H9 (cell line): ENCODE measurements at regions not wholly inside any gene's neighbourhood (a gene's known extent, or its start where the extent isn't known, plus 50 kb on each side); places are given as distances from the start of the nearest gene placed in this dataset.

Experiments used
- DNase-seq: peaks from one replicate; pipeline ENCODE4 v3.0.0-alpha.2; 2017
- H2AFZ ChIP-seq: one replicate; pipeline ENCODE4 v1.6.1; 2013; ENCODE audit warnings: mild to moderate bottlenecking, low read length, control low read depth, moderate library complexity
- H2AK5ac ChIP-seq: 2 replicates; pipeline ENCODE4 v1.6.1; 2013; ENCODE audit warnings: low read length, control low read depth, mixed read lengths; ENCODE audit not compliant: insufficient read length
- H2BK120ac ChIP-seq: one replicate; pipeline ENCODE4 v1.6.1; 2013; ENCODE audit warnings: low read depth, mild to moderate bottlenecking, low read length, control low read depth, inconsistent platforms; ENCODE audit not compliant: poor library complexity, severe bottlenecking
- H2BK12ac ChIP-seq: 2 replicates; pipeline ENCODE4 v1.6.1; 2013; ENCODE audit warnings: low read length, control low read depth, mixed read lengths, low read depth; ENCODE audit not compliant: insufficient read length
- H2BK15ac ChIP-seq: 2 replicates; pipeline ENCODE4 v1.6.1; 2013; ENCODE audit warnings: low read depth, low read length, control low read depth
- H2BK20ac ChIP-seq: one replicate; pipeline ENCODE4 v1.6.1; 2013; ENCODE audit warnings: low read depth, mild to moderate bottlenecking, low read length, control low read depth, inconsistent platforms; ENCODE audit not compliant: poor library complexity, severe bottlenecking
- H2BK5ac ChIP-seq: 2 replicates; pipeline ENCODE4 v1.6.1; 2013; ENCODE audit warnings: low read length, control low read depth, mixed read lengths; ENCODE audit not compliant: insufficient read length
- H3K14ac ChIP-seq: 2 replicates; pipeline ENCODE4 v1.6.1; 2013; ENCODE audit warnings: low read length, control low read depth; ENCODE audit not compliant: insufficient read depth
- H3K18ac ChIP-seq: 2 replicates; pipeline ENCODE4 v1.6.1; 2013; ENCODE audit warnings: low read depth, mild to moderate bottlenecking, mixed read lengths, low read length, control low read depth; ENCODE audit not compliant: insufficient read length
- H3K23ac ChIP-seq: 2 replicates; pipeline ENCODE4 v1.6.1; 2013; ENCODE audit warnings: low read length, control low read depth, mixed read lengths, low read depth; ENCODE audit not compliant: insufficient read length
- H3K23me2 ChIP-seq: 2 replicates; pipeline ENCODE4 v1.6.1; 2013; ENCODE audit warnings: low read depth, mild to moderate bottlenecking, mixed read lengths, low read length, control low read depth; ENCODE audit not compliant: insufficient read length, poor library complexity, severe bottlenecking
- H3K27ac ChIP-seq: 2 replicates; pipeline ENCODE4 v1.5.1; 2013; ENCODE audit warnings: low read length, control low read depth, mixed read lengths, low read depth; ENCODE audit not compliant: insufficient read length
- H3K27me3 ChIP-seq: 2 replicates; pipeline ENCODE4 v1.6.1; 2013; ENCODE audit warnings: low read length, control low read depth, inconsistent platforms; ENCODE audit not compliant: insufficient read depth
- H3K4ac ChIP-seq: 2 replicates; pipeline ENCODE4 v1.6.1; 2013; ENCODE audit warnings: low read depth, mild to moderate bottlenecking, control low read depth, inconsistent platforms, low read length, moderate library complexity
- H3K4me1 ChIP-seq: 2 replicates; pipeline ENCODE4 v1.6.1; 2013; ENCODE audit warnings: low read length, control low read depth, inconsistent platforms; ENCODE audit not compliant: insufficient read depth
- H3K4me2 ChIP-seq: 2 replicates; pipeline ENCODE4 v1.6.1; 2013; ENCODE audit warnings: low read length, control low read depth, mixed read lengths; ENCODE audit not compliant: insufficient read length, insufficient read depth
- H3K56ac ChIP-seq: 2 replicates; pipeline ENCODE4 v1.6.1; 2013; ENCODE audit warnings: low read depth, mild to moderate bottlenecking, mixed read lengths, low read length, control low read depth; ENCODE audit not compliant: insufficient read length
- H3K79me1 ChIP-seq: 2 replicates; pipeline ENCODE4 v1.6.1; 2013; ENCODE audit warnings: low read depth, mild to moderate bottlenecking, moderate library complexity, low read length, control low read depth, inconsistent platforms; ENCODE audit not compliant: insufficient read depth, poor library complexity, severe bottlenecking
- H3K79me2 ChIP-seq: 2 replicates; pipeline ENCODE4 v1.6.1; 2013; ENCODE audit warnings: low read length, control low read depth, inconsistent platforms; ENCODE audit not compliant: insufficient read depth
- H3K9ac ChIP-seq: 2 replicates; pipeline ENCODE4 v1.6.1; 2013; ENCODE audit warnings: low read length, control low read depth, mixed read lengths; ENCODE audit not compliant: insufficient read length; ENCODE audit errors: extremely low read depth
- H3K9me3 ChIP-seq: one replicate; pipeline ENCODE4 v1.6.1; 2013; ENCODE audit warnings: low read depth, low read length, inconsistent platforms; ENCODE audit not compliant: control insufficient read depth
- H3T11ph ChIP-seq: one replicate; pipeline ENCODE4 v1.6.1; 2013; ENCODE audit warnings: mild to moderate bottlenecking, low read length, control low read depth, inconsistent platforms
- H4K20me1 ChIP-seq: one replicate; pipeline ENCODE4 v1.6.1; 2013; ENCODE audit not compliant: control insufficient read depth, insufficient read length, insufficient read depth
- H4K5ac ChIP-seq: 2 replicates; pipeline ENCODE4 v1.6.1; 2013; ENCODE audit warnings: low read depth, mild to moderate bottlenecking, mixed read lengths, low read length, control low read depth; ENCODE audit not compliant: insufficient read length
- H4K8ac ChIP-seq: replicated peaks from 2 replicates; pipeline ENCODE4 v1.6.1; 2013; ENCODE audit warnings: low read length, control low read depth, mixed read lengths, low read depth; ENCODE audit not compliant: insufficient read length
- H4K91ac ChIP-seq: 2 replicates; pipeline ENCODE4 v1.6.1; 2013; ENCODE audit warnings: low read depth, mild to moderate bottlenecking, moderate library complexity, mixed read lengths, low read length, control low read depth; ENCODE audit not compliant: insufficient read length
- H3K27ac Mint-ChIP-seq, 3 experiments: 2 replicates in 2 of 3; 3 replicates in 1 of 3; pipeline ENCODE4 v1.8.0; 2020 to 2021; ENCODE audit warnings: mixed read lengths in 3 of 3, mild to moderate bottlenecking in 1 of 3, moderate library complexity in 1 of 3
- H3K27me3 Mint-ChIP-seq: 2 replicates; pipeline ENCODE4 v1.8.0; 2021; ENCODE audit warnings: low read depth, mild to moderate bottlenecking, moderate library complexity, mixed read lengths
- H3K36me3 Mint-ChIP-seq, 3 experiments: 2 replicates in 2 of 3; 3 replicates in 1 of 3; pipeline ENCODE4 v1.8.0; 2020 to 2021; ENCODE audit warnings: low read depth in 3 of 3, mixed read lengths in 3 of 3; ENCODE audit not compliant: insufficient read depth in 1 of 3
- H3K4me1 Mint-ChIP-seq, 2 experiments: 2 replicates each; pipeline ENCODE4 v1.8.0; 2020; ENCODE audit warnings: mixed read lengths in 2 of 2
- H3K4me3 Mint-ChIP-seq, 2 experiments: 2 replicates in 1 of 2; 3 replicates in 1 of 2; pipeline ENCODE4 v1.8.0; 2020 to 2021; ENCODE audit warnings: mild to moderate bottlenecking in 2 of 2, mixed read lengths in 2 of 2, moderate library complexity in 1 of 2
- H3K9me3 Mint-ChIP-seq, 2 experiments: 2 replicates in 1 of 2; 3 replicates in 1 of 2; pipeline ENCODE4 v1.8.0; 2020; ENCODE audit warnings: mild to moderate bottlenecking in 2 of 2, mixed read lengths in 2 of 2, moderate library complexity in 1 of 2
- CTCF ChIP-seq: fragments of 200-600 bp; sonication (generic); conservative IDR thresholded peaks from 3 replicates; pipeline ENCODE4 v1.8.0; 2021; ENCODE audit warnings: antibody characterized with exemption, mild to moderate bottlenecking
- WGBS: extraction: QIAGEN DNeasy Blood & Tissue Kit; methylation state at CpG from one replicate; pipeline ENCODE4 v1.1.7; 2013; ENCODE audit warnings: missing lambda C conversion rate, low lambda C conversion rate, mixed read lengths; ENCODE audit not compliant: insufficient read length; ENCODE audit errors: extremely low coverage; 5-methylcytosine and 5-hydroxymethylcytosine counted together

- Histone ChIP-seq H2AK5ac (no peak overlapping the region), H3K27ac (no peak overlapping the region), H2BK20ac (no peak overlapping the region), H2BK5ac (no peak overlapping the region), H3K4me1 (no peaks in the 10 kb centered on the region), H3K23me2 (no peaks in the 10 kb centered on the region), H3K14ac (no peak overlapping the region), H2AFZ (no peak overlapping the region), H4K20me1 (no peaks in the 10 kb centered on the region), H2BK120ac (no peak overlapping the region), H3K9me3 (no peaks in the 10 kb centered on the region), H3K18ac (no peak overlapping the region), H3K79me2 (no peaks in the 10 kb centered on the region), H3K79me1 (no peaks in the 10 kb centered on the region), H3K23ac (no peak overlapping the region), H2BK12ac (no peak overlapping the region), H3K9ac (no peak overlapping the region), H3K27me3 (no peaks in the 10 kb centered on the region), H3K56ac (no peak overlapping the region), H4K8ac (no peak overlapping the region), H3T11ph (no peak overlapping the region), H3K4me2 (no peak overlapping the region), H3K4ac (no peak overlapping the region), H4K5ac (no peak overlapping the region), H4K91ac (no peak overlapping the region), H2BK15ac (no peak overlapping the region)
- Mint-ChIP-seq H3K36me3 (no peaks in the 10 kb centered on the region; a peak in 1 of 7 replicates), H3K27ac (no peak overlapping the region), H3K4me3 (no peak overlapping the region), H3K4me1 (peaks cover 6% of the 10 kb centered on the region in 2 experiments), H3K9me3 (peaks cover 0 to 2% of the 10 kb centered on the region in 2 experiments; a peak in 1 of 5 replicates), H3K27me3 (peaks cover 18% of the 10 kb centered on the region)
- DNase-seq = no peak
- no CpG with 5 or more reads among the region's 3 CpGs for WGBS
- TF ChIP-seq CTCF = no peak
These were observed 227.7 kb downstream of the PRDM2 start for GRCh38 chr1:13927736-13928135.
